ENCODE measurements at regions not wholly inside any gene's neighbourhood (a gene's known extent, or its start where the extent isn't known, plus 50 kb on each side); places are given as distances from the start of the nearest gene placed in this dataset.

DNA sequence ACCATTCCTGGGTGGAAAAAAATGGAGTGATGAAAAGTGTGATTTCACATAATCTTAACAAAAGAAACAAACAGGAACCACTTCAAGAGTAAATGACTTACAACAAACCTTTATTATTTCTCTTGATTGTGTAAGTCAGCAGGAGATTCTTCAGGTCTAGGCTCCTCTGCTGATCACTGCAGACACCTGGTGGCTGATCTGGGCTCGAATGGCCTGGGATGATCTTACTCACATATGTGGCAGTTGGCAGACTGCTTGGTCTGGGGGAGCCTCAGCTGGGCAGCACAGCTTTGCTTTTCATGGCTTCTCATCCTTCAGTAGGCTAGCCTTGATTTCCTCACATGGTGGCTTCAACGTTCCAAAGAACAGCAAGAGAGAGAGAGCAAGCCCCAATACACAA is 215.4 kb upstream of the PRICKLE1 start:
- Mint-ChIP-seq H3K36me3 (ENCODE audit: low read depth) (no peaks in the 10 kb centered on the region), H3K4me1 (ENCODE audit: low read depth) (no peaks in the 10 kb centered on the region), H3K4me3 (no peak overlapping the region), H3K27ac (no peak overlapping the region), H3K9me3 (no peaks in the 10 kb centered on the region), H3K27me3 (no peaks in the 10 kb centered on the region)
- intact Hi-C loops (cut with micrococcal nuclease), result no loop called here

DNA sequence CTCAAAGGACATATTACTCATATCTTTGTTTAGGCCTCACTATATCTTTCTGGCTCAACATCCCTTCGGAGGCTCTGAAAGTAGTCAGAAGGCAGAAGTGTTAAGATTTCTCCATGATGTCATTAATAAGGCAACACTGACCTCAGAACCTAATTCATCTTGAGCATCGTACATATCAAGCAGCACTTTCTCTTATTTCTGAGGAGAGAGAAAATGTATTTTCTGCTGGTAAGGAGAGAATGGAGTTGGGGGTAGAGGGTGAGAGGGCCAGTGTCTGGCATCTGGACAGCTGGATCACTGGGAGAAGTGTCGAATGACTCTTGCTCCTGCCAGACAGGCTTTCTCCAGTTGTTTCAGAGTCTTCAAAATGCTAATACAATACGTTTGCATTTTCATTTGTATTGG is 213.2 kb upstream of the PRICKLE1 start:
- Mint-ChIP-seq H3K4me1 (ENCODE audit: low read depth) (no peaks in the 10 kb centered on the region), H3K4me3 (no peak overlapping the region), H3K27me3 (no peaks in the 10 kb centered on the region), H3K36me3 (ENCODE audit: low read depth) (no peaks in the 10 kb centered on the region), H3K27ac (no peak overlapping the region), H3K9me3 (no peaks in the 10 kb centered on the region)
- intact Hi-C loops (cut with micrococcal nuclease), result no loop called here

DNA sequence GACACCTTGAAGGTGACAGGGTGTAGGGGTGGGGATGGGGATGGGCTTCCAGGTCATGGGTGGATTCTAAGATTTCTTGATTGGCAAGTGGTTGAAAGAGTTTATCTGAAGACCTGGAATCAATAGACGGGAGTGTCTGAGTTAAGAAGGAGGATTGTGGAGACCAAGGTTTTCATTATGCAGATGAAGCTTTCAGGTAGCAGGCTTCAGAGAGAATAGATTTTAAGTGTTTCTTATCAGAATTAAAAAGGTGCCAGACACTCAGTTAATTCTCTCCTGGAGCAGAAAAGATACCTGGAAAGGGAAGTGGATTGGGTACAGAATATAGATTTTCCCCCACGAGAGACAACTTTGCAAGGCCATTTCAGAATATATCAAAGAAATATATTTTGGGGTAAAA is 211.7 kb upstream of the PRICKLE1 start:
- Mint-ChIP-seq H3K9me3 (no peaks in the 10 kb centered on the region), H3K36me3 (ENCODE audit: low read depth) (no peaks in the 10 kb centered on the region), H3K4me1 (ENCODE audit: low read depth) (no peaks in the 10 kb centered on the region), H3K27ac (no peak overlapping the region), H3K27me3 (no peaks in the 10 kb centered on the region), H3K4me3 (no peak overlapping the region)
- intact Hi-C loops (cut with micrococcal nuclease), result no loop called here

DNA sequence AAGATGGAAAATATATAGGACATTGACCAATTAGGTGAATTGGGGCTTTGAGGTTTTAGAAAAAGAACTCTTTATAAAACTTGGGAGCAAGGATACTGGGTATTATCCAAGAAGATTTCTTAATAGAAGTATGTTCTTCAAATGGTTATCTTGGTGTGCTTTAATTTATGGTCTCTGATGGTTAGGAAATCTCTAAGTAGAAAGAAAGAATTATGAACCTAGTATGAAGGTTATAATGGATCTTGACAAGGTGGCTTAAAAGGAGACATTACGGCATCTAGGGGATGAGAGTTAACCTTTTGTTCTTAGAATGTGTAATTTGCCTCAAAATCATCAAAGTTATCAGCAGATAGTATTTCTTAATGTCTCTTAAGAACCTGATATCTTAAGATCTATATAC is 210.4 kb upstream of the PRICKLE1 start:
- intact Hi-C loops (cut with micrococcal nuclease), result no loop called here
- Mint-ChIP-seq H3K4me1 (ENCODE audit: low read depth) (no peaks in the 10 kb centered on the region), H3K4me3 (no peak overlapping the region), H3K36me3 (ENCODE audit: low read depth) (no peaks in the 10 kb centered on the region), H3K27ac (no peak overlapping the region), H3K27me3 (no peaks in the 10 kb centered on the region), H3K9me3 (no peaks in the 10 kb centered on the region)

DNA sequence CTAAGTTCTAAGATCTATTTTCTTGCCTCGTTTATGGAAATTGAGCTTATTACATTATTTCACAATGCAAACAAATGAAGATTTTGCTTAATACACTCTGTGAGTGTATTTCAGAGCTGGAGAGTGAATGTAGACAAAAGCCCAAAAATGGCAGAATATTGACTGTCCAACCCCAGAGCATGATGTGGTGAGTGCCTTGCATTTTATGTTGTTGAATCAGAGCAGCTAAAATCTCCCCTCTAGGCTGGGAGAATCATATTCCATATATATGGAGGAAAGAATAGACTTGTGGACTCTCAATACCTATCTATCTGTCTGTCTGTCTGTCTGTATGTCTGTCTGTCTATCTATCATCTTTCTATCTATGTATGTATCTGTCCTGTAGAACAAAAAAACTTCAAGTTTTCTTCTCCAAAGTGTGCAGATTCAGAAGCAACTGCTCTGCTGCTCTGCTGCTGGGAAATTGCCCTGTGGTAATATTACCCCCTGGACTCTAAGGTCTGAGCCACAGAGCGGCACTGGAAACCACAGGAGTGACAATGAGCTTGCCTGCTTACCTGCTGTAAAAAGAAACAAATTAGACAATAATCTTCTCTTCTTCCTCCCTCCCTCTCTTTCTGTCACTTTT is 209.4 kb upstream of the PRICKLE1 start:
- Mint-ChIP-seq H3K4me3 (no peak overlapping the region), H3K27me3 (no peaks in the 10 kb centered on the region), H3K27ac (no peak overlapping the region), H3K4me1 (ENCODE audit: low read depth) (no peaks in the 10 kb centered on the region), H3K36me3 (ENCODE audit: low read depth) (no peaks in the 10 kb centered on the region), H3K9me3 (no peaks in the 10 kb centered on the region)
- intact Hi-C loops (cut with micrococcal nuclease), result no loop called here

DNA sequence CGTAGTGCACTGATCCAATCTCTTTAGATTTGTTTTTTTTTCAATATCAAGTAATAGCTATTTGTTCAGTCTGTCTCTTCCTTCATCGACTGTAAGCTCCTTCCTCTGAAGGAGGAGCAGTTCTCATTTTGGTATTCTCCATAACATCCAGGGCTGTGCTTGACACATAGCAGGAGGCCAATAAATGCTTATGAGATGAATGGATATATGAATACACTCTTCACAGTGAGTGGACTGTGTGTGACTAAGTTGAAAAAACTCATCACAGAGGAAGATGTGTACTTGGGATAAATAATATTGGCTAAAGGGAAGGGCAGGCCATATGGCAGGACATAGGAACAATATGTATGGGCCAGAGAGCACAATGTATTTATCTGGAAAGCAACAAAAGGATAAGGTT is 205.3 kb upstream of the PRICKLE1 start:
- no peak overlapping the region for H3K27ac Mint-ChIP-seq
- H3K4me3 Mint-ChIP-seq, result no peak overlapping the region
- no peaks in the 10 kb centered on the region for H3K36me3 Mint-ChIP-seq (ENCODE audit: low read depth)
- H3K4me1 Mint-ChIP-seq (ENCODE audit: low read depth), result no peaks in the 10 kb centered on the region
- no peaks in the 10 kb centered on the region for H3K9me3 Mint-ChIP-seq
- intact Hi-C loops (cut with micrococcal nuclease), result no loop called here
- H3K27me3 Mint-ChIP-seq, result no peaks in the 10 kb centered on the region

DNA sequence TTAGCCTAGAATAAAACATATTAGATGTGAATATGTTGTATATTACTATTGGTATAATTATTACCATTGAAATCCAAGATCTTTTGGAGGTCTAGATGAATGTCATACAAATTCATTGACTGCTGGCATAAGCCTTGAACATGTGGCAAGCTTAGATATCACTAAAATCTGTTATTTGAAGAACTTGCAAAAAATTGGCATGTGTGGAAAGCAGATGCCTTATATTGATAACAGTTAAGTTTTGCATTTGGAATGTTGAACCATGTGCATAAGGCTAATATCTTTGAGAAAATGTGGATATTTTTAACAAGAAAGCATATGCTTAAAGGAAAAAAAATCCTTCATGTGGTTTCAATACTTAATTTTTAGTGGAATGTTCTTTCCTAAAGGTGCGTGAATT is 203.6 kb upstream of the PRICKLE1 start:
- Mint-ChIP-seq H3K27me3 (no peaks in the 10 kb centered on the region), H3K4me3 (no peak overlapping the region), H3K27ac (no peak overlapping the region), H3K9me3 (no peaks in the 10 kb centered on the region), H3K36me3 (ENCODE audit: low read depth) (no peaks in the 10 kb centered on the region), H3K4me1 (ENCODE audit: low read depth) (no peaks in the 10 kb centered on the region)
- intact Hi-C loops (cut with micrococcal nuclease), result no loop called here

DNA sequence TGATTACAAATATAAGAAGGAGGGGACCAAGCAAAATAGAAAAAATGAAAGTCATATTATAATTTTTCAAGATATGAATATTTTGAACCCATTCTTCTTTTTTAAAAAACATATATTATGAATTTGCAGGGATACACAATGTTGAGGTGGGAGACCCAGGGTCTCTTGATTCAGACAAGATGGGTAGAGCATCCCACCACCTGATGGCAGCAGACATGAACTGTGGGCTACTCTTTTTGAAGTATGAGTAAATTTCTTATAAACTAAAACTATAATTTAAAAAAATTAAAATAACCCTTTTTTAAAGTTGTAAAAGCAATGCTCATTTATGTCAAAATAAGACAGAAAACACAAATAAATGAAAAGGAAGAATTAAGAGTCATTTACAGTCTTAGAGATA is 202.7 kb upstream of the PRICKLE1 start:
- intact Hi-C loops (cut with micrococcal nuclease), result no loop called here
- Mint-ChIP-seq H3K4me1 (ENCODE audit: low read depth) (no peaks in the 10 kb centered on the region), H3K4me3 (no peak overlapping the region), H3K27ac (no peak overlapping the region), H3K36me3 (ENCODE audit: low read depth) (no peaks in the 10 kb centered on the region), H3K9me3 (no peaks in the 10 kb centered on the region), H3K27me3 (no peaks in the 10 kb centered on the region)

DNA sequence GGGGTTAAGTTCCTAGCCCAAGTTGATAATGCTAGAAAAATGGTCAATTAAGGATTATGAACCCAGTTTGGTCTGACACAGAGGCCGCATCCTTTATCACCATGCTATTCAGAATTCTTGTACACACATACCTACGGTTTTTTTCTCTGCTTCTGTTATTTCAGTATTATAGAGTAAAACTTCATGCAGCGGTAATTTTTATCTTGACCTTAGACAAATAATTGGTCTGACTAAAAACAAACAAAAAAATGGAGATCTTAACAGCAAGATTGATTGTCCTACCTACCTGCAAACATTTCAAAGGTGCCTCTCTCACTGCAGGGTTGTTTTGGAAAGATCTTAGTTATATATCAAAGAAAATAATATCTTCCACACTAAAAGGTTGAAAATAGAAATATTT is 201.9 kb upstream of the PRICKLE1 start:
- Mint-ChIP-seq H3K9me3 (no peaks in the 10 kb centered on the region), H3K27me3 (no peaks in the 10 kb centered on the region), H3K36me3 (ENCODE audit: low read depth) (no peaks in the 10 kb centered on the region), H3K27ac (no peak overlapping the region), H3K4me1 (ENCODE audit: low read depth) (no peaks in the 10 kb centered on the region), H3K4me3 (no peak overlapping the region)
- intact Hi-C loops (cut with micrococcal nuclease), result no loop called here

DNA sequence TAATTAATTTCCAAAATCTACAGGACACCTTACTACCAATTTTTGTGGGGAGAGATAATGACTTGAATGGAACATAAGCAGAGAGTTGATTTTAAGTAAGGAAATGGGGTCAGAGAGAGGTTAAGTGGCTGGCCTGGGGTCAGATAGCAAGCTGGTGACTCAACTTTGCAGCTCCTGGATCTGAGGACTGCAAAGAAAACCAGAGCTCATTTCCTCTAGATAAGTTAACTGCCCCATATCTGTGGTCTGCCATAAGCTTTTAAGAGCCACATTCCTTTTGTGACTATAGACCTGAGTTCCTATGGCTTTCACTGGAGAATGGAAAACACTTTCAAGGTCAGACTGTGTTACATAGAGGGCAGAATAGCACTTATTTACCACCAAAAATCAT is 201.2 kb upstream of the PRICKLE1 start:
- intact Hi-C loops (cut with micrococcal nuclease), result no loop called here
- Mint-ChIP-seq H3K27ac (no peak overlapping the region), H3K27me3 (no peaks in the 10 kb centered on the region), H3K36me3 (ENCODE audit: low read depth) (no peaks in the 10 kb centered on the region), H3K4me3 (no peak overlapping the region), H3K9me3 (no peaks in the 10 kb centered on the region), H3K4me1 (ENCODE audit: low read depth) (no peaks in the 10 kb centered on the region)

DNA sequence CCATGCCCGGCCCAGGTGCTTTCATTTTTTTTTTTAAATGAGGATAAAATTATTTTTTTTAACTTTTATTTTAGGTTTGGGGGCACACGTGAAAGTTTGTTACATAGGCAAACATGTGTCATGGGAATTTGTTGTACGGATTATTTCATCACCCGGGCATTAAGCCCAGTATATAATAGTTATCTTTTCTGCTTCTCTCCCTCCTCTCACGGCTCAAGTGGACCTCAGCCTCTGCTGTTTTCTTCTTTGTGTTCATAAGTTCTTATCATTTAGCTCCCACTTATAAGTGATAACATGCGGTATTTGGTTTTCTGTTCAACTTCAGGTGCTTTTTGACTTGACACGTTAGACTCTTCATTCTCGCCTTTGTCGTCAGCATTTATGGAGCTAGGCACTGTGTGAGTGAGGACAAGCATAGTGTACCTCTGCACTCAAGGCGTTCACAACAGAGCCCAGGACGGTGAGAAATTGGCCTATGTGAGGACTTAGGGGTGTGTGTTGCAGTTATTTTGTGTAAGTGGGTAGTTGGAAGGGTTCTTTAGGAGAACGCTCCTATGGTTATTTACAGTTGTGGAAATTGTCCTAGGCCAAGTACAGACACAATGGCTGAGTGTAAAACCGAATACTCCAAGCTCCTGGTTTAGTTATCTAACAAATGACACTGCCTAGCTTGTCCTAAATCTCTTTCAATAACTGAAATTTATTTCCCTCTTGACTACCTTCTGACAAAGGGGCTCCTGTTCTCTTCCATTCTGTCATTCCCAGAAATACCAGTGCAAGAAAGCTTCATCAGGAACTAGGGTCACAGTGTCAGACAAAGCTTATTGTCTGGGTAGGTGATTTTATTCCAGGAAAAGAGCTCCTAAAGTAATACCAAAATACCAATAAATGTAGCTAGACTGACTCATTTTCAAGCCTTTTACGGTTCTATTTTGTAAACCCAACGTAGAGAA is 200.5 kb upstream of the PRICKLE1 start:
- Mint-ChIP-seq H3K4me1 (ENCODE audit: low read depth) (no peaks in the 10 kb centered on the region), H3K4me3 (no peak overlapping the region), H3K27me3 (no peaks in the 10 kb centered on the region), H3K27ac (no peak overlapping the region), H3K36me3 (ENCODE audit: low read depth) (no peaks in the 10 kb centered on the region), H3K9me3 (no peaks in the 10 kb centered on the region)
- intact Hi-C loops (cut with micrococcal nuclease), result no loop called here

DNA sequence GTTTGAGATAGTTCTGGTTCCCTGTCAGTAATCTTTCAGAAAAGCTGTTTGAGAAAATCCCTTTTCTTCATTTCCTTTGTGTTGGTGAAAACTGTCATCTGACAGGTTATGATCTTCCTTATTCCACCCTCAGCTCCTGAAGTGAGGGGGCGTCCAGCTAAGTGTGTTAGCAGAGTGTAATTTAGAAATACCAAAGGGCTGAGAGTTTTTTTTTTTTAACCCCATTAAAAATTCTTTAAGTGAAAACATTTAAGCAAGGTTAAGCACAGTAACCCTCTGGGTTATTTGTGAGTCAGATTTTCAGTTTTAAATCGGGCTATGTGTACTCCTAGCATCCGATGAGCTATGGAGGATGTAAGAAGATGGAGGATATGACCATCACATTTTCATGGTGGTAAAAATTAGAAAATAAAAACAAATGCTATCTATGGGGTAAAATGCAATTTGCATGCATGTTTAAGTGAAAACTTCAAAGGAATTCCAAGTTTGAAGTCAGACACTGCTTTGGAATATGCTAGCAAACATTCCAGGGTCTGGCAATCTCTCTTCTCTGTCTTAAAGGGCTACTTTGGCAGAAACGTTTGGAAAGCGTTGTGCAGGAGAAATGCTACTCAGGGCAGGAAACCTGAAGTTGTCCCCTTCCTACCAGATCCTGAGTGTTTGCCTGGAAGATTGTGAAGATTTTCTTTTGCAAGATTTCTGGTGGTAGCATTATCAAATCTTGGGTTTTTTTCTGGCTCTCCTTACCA is 197.0 kb upstream of the PRICKLE1 start:
- Mint-ChIP-seq H3K27me3 (no peaks in the 10 kb centered on the region), H3K36me3 (ENCODE audit: low read depth) (no peaks in the 10 kb centered on the region), H3K9me3 (no peaks in the 10 kb centered on the region), H3K4me3 (no peak overlapping the region), H3K27ac (no peak overlapping the region), H3K4me1 (ENCODE audit: low read depth) (no peaks in the 10 kb centered on the region)
- intact Hi-C loops (cut with micrococcal nuclease), result no loop called here

DNA sequence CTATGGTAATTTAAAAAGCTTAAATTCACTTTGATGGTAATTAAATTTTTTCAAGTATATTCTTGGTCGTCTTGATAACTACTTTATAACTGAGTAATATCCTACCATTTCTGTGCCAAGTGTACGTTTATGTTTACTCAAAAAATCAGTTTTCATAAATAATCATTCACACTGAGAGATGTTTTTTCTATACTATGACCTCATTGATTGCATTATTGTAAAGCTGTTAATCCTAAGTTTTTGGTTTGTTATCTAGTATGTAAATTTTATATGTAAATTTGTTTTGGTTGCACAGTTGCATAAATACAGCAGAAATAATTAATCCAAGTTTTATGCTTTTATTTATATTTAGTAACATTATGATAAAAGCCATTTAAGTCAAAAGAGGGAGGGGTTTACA is 196.4 kb upstream of the PRICKLE1 start:
- H3K4me3 Mint-ChIP-seq, result no peak overlapping the region
- H3K27me3 Mint-ChIP-seq, result no peaks in the 10 kb centered on the region
- no peak overlapping the region for H3K27ac Mint-ChIP-seq
- intact Hi-C loops (cut with micrococcal nuclease), result no loop called here
- no peaks in the 10 kb centered on the region for H3K36me3 Mint-ChIP-seq (ENCODE audit: low read depth)
- no peaks in the 10 kb centered on the region for H3K9me3 Mint-ChIP-seq
- H3K4me1 Mint-ChIP-seq (ENCODE audit: low read depth), result no peaks in the 10 kb centered on the region

DNA sequence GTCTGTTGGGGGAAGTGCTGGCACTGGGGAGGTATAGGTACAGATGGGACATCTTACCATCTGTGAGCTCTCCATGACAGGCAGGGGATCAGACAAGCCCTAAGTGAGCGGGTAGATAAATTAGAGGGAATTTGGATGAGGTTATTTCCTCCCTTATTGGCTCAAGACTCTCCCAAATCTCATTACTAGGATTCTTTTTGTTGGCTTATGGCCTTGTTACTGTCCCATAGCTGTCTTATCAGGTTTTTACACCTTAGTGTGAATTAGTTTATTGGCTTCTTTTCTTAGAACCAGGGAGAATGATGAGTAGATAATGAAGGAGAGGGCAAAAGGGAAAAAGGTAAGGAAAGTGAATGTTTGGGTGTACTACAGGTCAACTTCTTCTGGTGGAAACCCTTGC is 191.1 kb upstream of the PRICKLE1 start:
- H3K4me1 Mint-ChIP-seq (ENCODE audit: low read depth), result no peaks in the 10 kb centered on the region
- H3K4me3 Mint-ChIP-seq, result no peak overlapping the region
- H3K36me3 Mint-ChIP-seq (ENCODE audit: low read depth), result no peaks in the 10 kb centered on the region
- no peaks in the 10 kb centered on the region for H3K27me3 Mint-ChIP-seq
- no peaks in the 10 kb centered on the region for H3K9me3 Mint-ChIP-seq
- intact Hi-C loops (cut with micrococcal nuclease), result no loop called here
- H3K27ac Mint-ChIP-seq, result no peak overlapping the region

All from dendritic cell treated with granulocyte-macrophage colony-stimulating factor and Interleukin-4, amounts not matched to agents 40 ng/mL and 50 ng/mL, for 4 days (primary cell).